ENCODE measurements at regions not wholly inside any gene's neighbourhood (a gene's known extent, or its start where the extent isn't known, plus 50 kb on each side); places are given as distances from the start of the nearest gene placed in this dataset.
A peak's percentile ranks its signal among the peaks of the same experiment; 100 is the strongest.

- TF ChIP-seq FOXP1 (IDR thresholded peaks at IDR 0.05), result no peak
- TF ChIP-seq FOXP1 (CRISPR knock-in tag; IDR thresholded peaks at IDR 0.05), result 0 out of 2 replicates have a peak, but pooled peaks have one; percentile 20
- no peak for TF ChIP-seq SOX6 (IDR thresholded peaks at IDR 0.05)
- 0 out of 2 replicates have a peak, but pooled peaks have one; percentile 13 for TF ChIP-seq SOX6 (CRISPR knock-in tag; IDR thresholded peaks at IDR 0.05)
- TF ChIP-seq ARID4A (CRISPR knock-in tag; IDR thresholded peaks at IDR 0.05; ENCODE audit: borderline replicate concordance), result no peak
- TF ChIP-seq POGZ (CRISPR knock-in tag; IDR thresholded peaks at IDR 0.05), result no peak
- no peak; the same call in 1 of the 2 replicates for TF ChIP-seq GABPB1 (CRISPR knock-in tag; IDR thresholded peaks at IDR 0.05)
- TF ChIP-seq ZNF326 (CRISPR knock-in tag; IDR thresholded peaks at IDR 0.05; ENCODE audit: borderline replicate concordance), result no peak
- no peak for TF ChIP-seq KDM2A (CRISPR knock-in tag; IDR thresholded peaks at IDR 0.05; ENCODE audit: borderline replicate concordance, low read depth)
- TF ChIP-seq ZNF563 (CRISPR knock-in tag; IDR thresholded peaks at IDR 0.05), result no peak
- peak; percentile 91 for TF ChIP-seq BCL6 (CRISPR knock-in tag; IDR thresholded peaks at IDR 0.05)
- TF ChIP-seq SAP130 (CRISPR knock-in tag; IDR thresholded peaks at IDR 0.05; ENCODE audit: low read depth), result 0 out of 2 replicates have a peak, but pooled peaks have one; percentile 15
- TF ChIP-seq MXD1 (CRISPR knock-in tag; IDR thresholded peaks at IDR 0.05), result no peak
- TF ChIP-seq ARID3A (IDR thresholded peaks at IDR 0.05; ENCODE audit: low read depth, low read length), result no peak
- 0 out of 2 replicates have a peak, but pooled peaks have one; percentile 38 for TF ChIP-seq TFE3 (CRISPR knock-in tag; IDR thresholded peaks at IDR 0.05)
- no peak for TF ChIP-seq MBD4 (IDR thresholded peaks at IDR 0.05; ENCODE audit: borderline replicate concordance, low read length)
Measured at GRCh38 chr2:126507425-126507911, 148.5 kb upstream of the GYPC start (continued).

Measured in HepG2 (cell line).